Retina (tissue), 1 donor: ENCODE measurements at regions not wholly inside any gene's neighbourhood (a gene's known extent, or its start where the extent isn't known, plus 50 kb on each side); places are given as distances from the start of the nearest gene placed in this dataset.

Experiments used
- DNase-seq: peaks from one replicate; pipeline ENCODE4 v3.0.0-alpha.2; 2016

GRCh38 chr21:27257908-27258556 is 291.1 kb upstream of the ADAMTS5 start:
- DNase-seq = no peak

GRCh38 chr21:27257226-27257625 is 290.3 kb upstream of the ADAMTS5 start:
- DNase-seq = no peak

- DNase-seq = no peak
These were observed 284.9 kb upstream of the ADAMTS5 start for GRCh38 chr21:27251752-27252151.

- no peak for DNase-seq
These were observed 283.5 kb upstream of the ADAMTS5 start for GRCh38 chr21:27250366-27250765.

- DNase-seq = no peak
These were observed 281.9 kb upstream of the ADAMTS5 start for GRCh38 chr21:27248814-27249213.

- no peak for DNase-seq
These were observed 279.9 kb upstream of the ADAMTS5 start for GRCh38 chr21:27246741-27247140.

- no peak for DNase-seq
These were observed 277.9 kb upstream of the ADAMTS5 start for GRCh38 chr21:27244776-27245175.

GRCh38 chr21:27244352-27244751 is 277.5 kb upstream of the ADAMTS5 start:
- DNase-seq = no peak

GRCh38 chr21:27240839-27241238 is 274.0 kb upstream of the ADAMTS5 start:
- DNase-seq = no peak

- DNase-seq = no peak
These were observed 266.7 kb upstream of the ADAMTS5 start for GRCh38 chr21:27233514-27234115.

- DNase-seq = no peak
These were observed 259.1 kb upstream of the ADAMTS5 start for GRCh38 chr21:27225940-27226339.

GRCh38 chr21:27225151-27225550 is 258.3 kb upstream of the ADAMTS5 start:
- DNase-seq = no peak

GRCh38 chr21:27224169-27224568 is 257.3 kb upstream of the ADAMTS5 start:
- DNase-seq = no peak

GRCh38 chr21:27221077-27221476 is 254.2 kb upstream of the ADAMTS5 start:
- no peak for DNase-seq

- DNase-seq = no peak
These were observed 253.5 kb upstream of the ADAMTS5 start for GRCh38 chr21:27220416-27220815.

GRCh38 chr21:27219068-27219467 is 252.2 kb upstream of the ADAMTS5 start:
- no peak for DNase-seq

GRCh38 chr21:27213303-27213702 is 246.4 kb upstream of the ADAMTS5 start:
- no peak for DNase-seq

GRCh38 chr21:27212441-27212840 is 245.6 kb upstream of the ADAMTS5 start:
- no peak for DNase-seq

GRCh38 chr21:27209546-27209945 is 242.7 kb upstream of the ADAMTS5 start:
- DNase-seq = no peak

GRCh38 chr21:27206368-27206982 is 239.6 kb upstream of the ADAMTS5 start:
- DNase-seq = no peak

GRCh38 chr21:27202301-27202700 is 235.4 kb upstream of the ADAMTS5 start:
- no peak for DNase-seq

- DNase-seq = no peak
These were observed 234.3 kb upstream of the ADAMTS5 start for GRCh38 chr21:27201197-27201596.

- no peak for DNase-seq
These were observed 229.8 kb upstream of the ADAMTS5 start for GRCh38 chr21:27196651-27197050.

GRCh38 chr21:27192281-27192949 is 225.5 kb upstream of the ADAMTS5 start:
- no peak for DNase-seq
